WTC11 (cell line): ENCODE measurements at regions not wholly inside any gene's neighbourhood (a gene's known extent, or its start where the extent isn't known, plus 50 kb on each side); places are given as distances from the start of the nearest gene placed in this dataset.

ENCODE experiments used
- CBFB ChIP-seq: sonication (generic); formaldehyde crosslinking; IDR thresholded peaks from 2 replicates; pipeline ENCODE4 v1.8.1; 2022; ENCODE audit warnings: mild to moderate bottlenecking, low read depth, missing genetic modification reagents
- FOXK1 ChIP-seq: sonication (generic); formaldehyde crosslinking; IDR thresholded peaks from 2 replicates; pipeline ENCODE4 v1.8.0; 2022; ENCODE audit warnings: mild to moderate bottlenecking, moderate library complexity, missing genetic modification reagents
- GABPB1 ChIP-seq: sonication (generic); formaldehyde crosslinking; IDR thresholded peaks from 2 replicates; pipeline ENCODE4 v1.8.1; 2023; ENCODE audit warnings: mild to moderate bottlenecking, missing genetic modification reagents
- NR3C1 ChIP-seq: sonication (generic); formaldehyde crosslinking; conservative IDR thresholded peaks from 2 replicates; pipeline ENCODE4 v1.8.1; 2023; ENCODE audit warnings: low read depth, mild to moderate bottlenecking, missing genetic modification reagents
- TEAD4 ChIP-seq: sonication (generic); formaldehyde crosslinking; IDR thresholded peaks from 2 replicates; pipeline ENCODE4 v1.8.0; 2022; ENCODE audit warnings: mild to moderate bottlenecking, missing genetic modification reagents
- TF ChIP-seq, protein P1 (sequence below): sonication (generic); formaldehyde crosslinking; IDR thresholded peaks from 2 replicates; pipeline ENCODE4 v1.8.1; 2023; ENCODE audit warnings: mild to moderate bottlenecking, missing genetic modification reagents, moderate library complexity
- TF ChIP-seq, protein P2 (sequence below): sonication (generic); formaldehyde crosslinking; IDR thresholded peaks from 2 replicates; pipeline ENCODE4 v1.8.1; 2022; ENCODE audit warnings: mild to moderate bottlenecking, missing genetic modification reagents, moderate library complexity, borderline replicate concordance
- TF ChIP-seq, protein P3 (sequence below): fragments of 200-600 bp; IDR thresholded peaks from 2 replicates; pipeline ENCODE4 v1.8.0; 2022; ENCODE audit warnings: antibody characterized with exemption
- TF ChIP-seq, protein P4 (sequence below): sonication (generic); formaldehyde crosslinking; IDR thresholded peaks from 2 replicates; pipeline ENCODE4 v1.8.1; 2023; ENCODE audit warnings: mild to moderate bottlenecking, missing genetic modification reagents
- TF ChIP-seq, protein P5 (sequence below): sonication (generic); formaldehyde crosslinking; IDR thresholded peaks from 2 replicates; pipeline ENCODE4 v1.8.1; 2022; ENCODE audit warnings: mild to moderate bottlenecking, moderate library complexity, missing genetic modification reagents

DNA sequence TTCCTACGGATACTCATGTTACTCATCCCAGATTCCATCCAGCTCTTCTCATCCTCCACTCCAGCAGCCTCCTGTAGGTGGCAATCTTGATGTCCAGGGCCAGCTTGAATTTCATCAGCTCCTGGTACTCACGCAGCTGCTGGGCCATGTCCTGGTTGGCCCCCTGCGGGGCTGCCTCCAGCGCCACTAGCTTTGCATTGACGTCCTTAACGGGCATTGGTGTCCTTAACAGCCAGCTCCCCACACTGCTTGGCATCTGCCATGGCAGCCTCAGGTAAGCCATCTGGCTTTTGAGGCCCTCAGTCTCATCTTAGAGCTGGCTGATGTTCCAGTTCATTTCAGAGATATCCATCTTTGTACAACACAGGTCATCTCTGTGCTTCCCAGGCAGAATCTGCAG is 223.7 kb downstream of the FGF13 start:
- TF ChIP-seq, protein P1, sequence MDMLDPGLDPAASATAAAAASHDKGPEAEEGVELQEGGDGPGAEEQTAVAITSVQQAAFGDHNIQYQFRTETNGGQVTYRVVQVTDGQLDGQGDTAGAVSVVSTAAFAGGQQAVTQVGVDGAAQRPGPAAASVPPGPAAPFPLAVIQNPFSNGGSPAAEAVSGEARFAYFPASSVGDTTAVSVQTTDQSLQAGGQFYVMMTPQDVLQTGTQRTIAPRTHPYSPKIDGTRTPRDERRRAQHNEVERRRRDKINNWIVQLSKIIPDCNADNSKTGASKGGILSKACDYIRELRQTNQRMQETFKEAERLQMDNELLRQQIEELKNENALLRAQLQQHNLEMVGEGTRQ: no peak
- TF ChIP-seq, protein P2, sequence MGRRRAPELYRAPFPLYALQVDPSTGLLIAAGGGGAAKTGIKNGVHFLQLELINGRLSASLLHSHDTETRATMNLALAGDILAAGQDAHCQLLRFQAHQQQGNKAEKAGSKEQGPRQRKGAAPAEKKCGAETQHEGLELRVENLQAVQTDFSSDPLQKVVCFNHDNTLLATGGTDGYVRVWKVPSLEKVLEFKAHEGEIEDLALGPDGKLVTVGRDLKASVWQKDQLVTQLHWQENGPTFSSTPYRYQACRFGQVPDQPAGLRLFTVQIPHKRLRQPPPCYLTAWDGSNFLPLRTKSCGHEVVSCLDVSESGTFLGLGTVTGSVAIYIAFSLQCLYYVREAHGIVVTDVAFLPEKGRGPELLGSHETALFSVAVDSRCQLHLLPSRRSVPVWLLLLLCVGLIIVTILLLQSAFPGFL (CRISPR knock-in tag): no peak
- TF ChIP-seq, protein P3, sequence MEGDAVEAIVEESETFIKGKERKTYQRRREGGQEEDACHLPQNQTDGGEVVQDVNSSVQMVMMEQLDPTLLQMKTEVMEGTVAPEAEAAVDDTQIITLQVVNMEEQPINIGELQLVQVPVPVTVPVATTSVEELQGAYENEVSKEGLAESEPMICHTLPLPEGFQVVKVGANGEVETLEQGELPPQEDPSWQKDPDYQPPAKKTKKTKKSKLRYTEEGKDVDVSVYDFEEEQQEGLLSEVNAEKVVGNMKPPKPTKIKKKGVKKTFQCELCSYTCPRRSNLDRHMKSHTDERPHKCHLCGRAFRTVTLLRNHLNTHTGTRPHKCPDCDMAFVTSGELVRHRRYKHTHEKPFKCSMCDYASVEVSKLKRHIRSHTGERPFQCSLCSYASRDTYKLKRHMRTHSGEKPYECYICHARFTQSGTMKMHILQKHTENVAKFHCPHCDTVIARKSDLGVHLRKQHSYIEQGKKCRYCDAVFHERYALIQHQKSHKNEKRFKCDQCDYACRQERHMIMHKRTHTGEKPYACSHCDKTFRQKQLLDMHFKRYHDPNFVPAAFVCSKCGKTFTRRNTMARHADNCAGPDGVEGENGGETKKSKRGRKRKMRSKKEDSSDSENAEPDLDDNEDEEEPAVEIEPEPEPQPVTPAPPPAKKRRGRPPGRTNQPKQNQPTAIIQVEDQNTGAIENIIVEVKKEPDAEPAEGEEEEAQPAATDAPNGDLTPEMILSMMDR: no peak
- TF ChIP-seq GABPB1: no peak
- TF ChIP-seq FOXK1 (CRISPR knock-in tag): no peak
- TF ChIP-seq, protein P4, sequence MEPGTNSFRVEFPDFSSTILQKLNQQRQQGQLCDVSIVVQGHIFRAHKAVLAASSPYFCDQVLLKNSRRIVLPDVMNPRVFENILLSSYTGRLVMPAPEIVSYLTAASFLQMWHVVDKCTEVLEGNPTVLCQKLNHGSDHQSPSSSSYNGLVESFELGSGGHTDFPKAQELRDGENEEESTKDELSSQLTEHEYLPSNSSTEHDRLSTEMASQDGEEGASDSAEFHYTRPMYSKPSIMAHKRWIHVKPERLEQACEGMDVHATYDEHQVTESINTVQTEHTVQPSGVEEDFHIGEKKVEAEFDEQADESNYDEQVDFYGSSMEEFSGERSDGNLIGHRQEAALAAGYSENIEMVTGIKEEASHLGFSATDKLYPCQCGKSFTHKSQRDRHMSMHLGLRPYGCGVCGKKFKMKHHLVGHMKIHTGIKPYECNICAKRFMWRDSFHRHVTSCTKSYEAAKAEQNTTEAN: no peak
- no peak for TF ChIP-seq TEAD4
- TF ChIP-seq NR3C1 (CRISPR knock-in tag): no peak
- TF ChIP-seq, protein P5, sequence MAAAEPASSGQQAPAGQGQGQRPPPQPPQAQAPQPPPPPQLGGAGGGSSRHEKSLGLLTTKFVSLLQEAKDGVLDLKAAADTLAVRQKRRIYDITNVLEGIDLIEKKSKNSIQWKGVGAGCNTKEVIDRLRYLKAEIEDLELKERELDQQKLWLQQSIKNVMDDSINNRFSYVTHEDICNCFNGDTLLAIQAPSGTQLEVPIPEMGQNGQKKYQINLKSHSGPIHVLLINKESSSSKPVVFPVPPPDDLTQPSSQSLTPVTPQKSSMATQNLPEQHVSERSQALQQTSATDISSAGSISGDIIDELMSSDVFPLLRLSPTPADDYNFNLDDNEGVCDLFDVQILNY: no peak
- TF ChIP-seq CBFB (CRISPR knock-in tag): no peak
